GM18867 (cell line): ENCODE measurements at regions not wholly inside any gene's neighbourhood (a gene's known extent, or its start where the extent isn't known, plus 50 kb on each side); places are given as distances from the start of the nearest gene placed in this dataset.

Experiments used
- ATAC-seq: cut with Tn5 transposase; IDR thresholded peaks from one replicate; pipeline ENCODE4 v1.9.1; 2021; ENCODE audit warnings: mild to moderate bottlenecking, moderate library complexity; ENCODE audit not compliant: unreplicated experiment

- ATAC-seq, result no peak
Observed at GRCh38 chr15:25930931-25931330, 67.8 kb upstream of the ATP10A start.
